HEK293T (cell line): ENCODE measurements at regions not wholly inside any gene's neighbourhood (a gene's known extent, or its start where the extent isn't known, plus 50 kb on each side); places are given as distances from the start of the nearest gene placed in this dataset.

ENCODE experiments used
- BHLHE40 ChIP-seq: fragments of 450-650 bp; IDR thresholded peaks from 2 replicates; pipeline ENCODE4 v1.6.1; 2016; ENCODE audit warnings: mild to moderate bottlenecking, moderate library complexity, borderline replicate concordance
- FOXM1 ChIP-seq: fragments of 450-650 bp; IDR thresholded peaks from 2 replicates; pipeline ENCODE4 v1.6.1; 2017; ENCODE audit warnings: mild to moderate bottlenecking, borderline replicate concordance
- HDGF ChIP-seq: fragments of 450-650 bp; IDR thresholded peaks from 2 replicates; pipeline ENCODE4 v1.6.1; 2017; ENCODE audit warnings: antibody characterized with exemption, borderline replicate concordance
- SUZ12 ChIP-seq: fragments of 450-650 bp; IDR thresholded peaks from 2 replicates; pipeline ENCODE4 v1.6.1; 2016; ENCODE audit warnings: mild to moderate bottlenecking
- TARDBP ChIP-seq: fragments of 450-650 bp; IDR thresholded peaks from 2 replicates; pipeline ENCODE4 v1.6.1; 2016

- TF ChIP-seq SUZ12 (no peak), FOXM1 (no peak), HDGF (no peak), BHLHE40 (no peak), TARDBP (no peak)
These were observed 706.3 kb downstream of the PDCD6IP start for GRCh38 chr3:34504775-34505174.
